ENCODE measurements at regions not wholly inside any gene's neighbourhood (a gene's known extent, or its start where the extent isn't known, plus 50 kb on each side); places are given as distances from the start of the nearest gene placed in this dataset.

DNA sequence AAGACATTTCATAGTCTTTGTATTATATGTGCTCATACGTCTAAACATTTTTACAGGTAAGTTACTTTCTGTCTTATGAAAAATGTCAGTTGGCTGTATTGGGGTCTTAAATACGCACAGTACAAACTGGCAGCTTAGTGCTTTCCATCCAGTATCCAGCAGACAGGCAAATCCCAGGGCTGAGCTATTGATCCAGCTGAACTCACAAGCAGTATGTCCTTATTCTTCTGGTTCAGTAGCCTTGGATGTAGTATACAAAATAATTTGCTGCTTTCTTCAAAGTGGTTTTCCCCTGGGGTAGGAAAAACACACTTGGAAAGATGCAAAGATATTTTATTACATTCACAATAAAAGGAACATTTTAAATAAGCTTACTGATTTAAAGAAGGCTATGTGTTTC is 617.2 kb downstream of the NR2F1-AS1 start:
- H2BK120ac ChIP-seq (ENCODE audit: low read depth, low read length), result no peak overlapping the region
- H3K9me3 ChIP-seq (replicated peaks in 1 of 2; ENCODE audit: control insufficient read depth in 2 of 2, insufficient read depth in 1 of 2, low read depth in 1 of 2, low read length in 2 of 2), result no peaks in the 10 kb centered on the region
- no peak overlapping the region for H4K91ac ChIP-seq (ENCODE audit: low read depth, low read length, poor library complexity)
- no peak overlapping the region for H3K4ac ChIP-seq (ENCODE audit: low read length)
- H2BK12ac ChIP-seq (ENCODE audit: low read length), result no peak overlapping the region
- no peak overlapping the region for H2AK5ac ChIP-seq (ENCODE audit: low read depth, low read length)
- peaks cover 0 to 3% of the 10 kb centered on the region in 2 donors for H3K4me1 ChIP-seq (ENCODE audit: control insufficient read depth in 2 of 2, insufficient read depth in 1 of 2, low read depth in 1 of 2, low read length in 2 of 2)
- H2BK15ac ChIP-seq (ENCODE audit: low read length), result no peak overlapping the region
- no peak overlapping the region for H3K4me3 ChIP-seq (ENCODE audit: low read length in 2 of 2)
- H3K36me3 ChIP-seq (replicated peaks in 1 of 2; ENCODE audit: control insufficient read depth in 2 of 2, insufficient read depth in 2 of 2, low read length in 2 of 2), result no peaks in the 10 kb centered on the region
- H2AFZ ChIP-seq (ENCODE audit: low read length), result no peak overlapping the region
- no peak overlapping the region for H3K9ac ChIP-seq (ENCODE audit: low read depth, low read length, poor library complexity)
- no peaks in the 10 kb centered on the region for H3K27me3 ChIP-seq (ENCODE audit: control insufficient read depth in 3 of 3, insufficient read depth in 3 of 3, low read depth in 1 of 3, low read length in 3 of 3)
- H3K4me2 ChIP-seq (ENCODE audit: insufficient read depth, low read length, poor library complexity, severe bottlenecking), result no peak overlapping the region
- H3K27ac ChIP-seq (replicated peaks; ENCODE audit: low read length), result no peak overlapping the region
- DNase-seq (ENCODE audit: low spot score), result no peak
- no peak overlapping the region for H3K23ac ChIP-seq (ENCODE audit: low read depth, low read length, poor library complexity)
- H2BK5ac ChIP-seq (ENCODE audit: low read length), result no peak overlapping the region
- no peaks in the 10 kb centered on the region for H3K79me1 ChIP-seq (ENCODE audit: low read depth, low read length)
- no peak overlapping the region for H4K8ac ChIP-seq (ENCODE audit: low read depth, low read length)
- WGBS, 2 donors (ENCODE audit: extremely low coverage in 2 of 2, insufficient read length in 2 of 2, insufficient replicate concordance in 1 of 2), result no CpG with 5 or more reads among the region's 2 CpGs
- no peak overlapping the region for H3K14ac ChIP-seq (ENCODE audit: low read length)
- no peak overlapping the region for H3K18ac ChIP-seq (ENCODE audit: low read length)

GRCh38 chr5:92962752-92963151 is 618.3 kb downstream of the NR2F1-AS1 start:
- Histone ChIP-seq H2AK5ac (ENCODE audit: low read depth, low read length) (no peak overlapping the region), H4K91ac (ENCODE audit: low read depth, low read length, poor library complexity) (no peak overlapping the region), H2AFZ (ENCODE audit: low read length) (peak overlapping the region; percentile 47), H2BK120ac (ENCODE audit: low read depth, low read length) (no peak overlapping the region), H3K36me3 (replicated peaks in 1 of 2; ENCODE audit: control insufficient read depth in 2 of 2, insufficient read depth in 2 of 2, low read length in 2 of 2) (no peaks in the 10 kb centered on the region), H3K4me2 (ENCODE audit: insufficient read depth, low read length, poor library complexity, severe bottlenecking) (no peak overlapping the region), H4K8ac (ENCODE audit: low read depth, low read length) (no peak overlapping the region), H3K4me1 (ENCODE audit: control insufficient read depth in 2 of 2, insufficient read depth in 1 of 2, low read depth in 1 of 2, low read length in 2 of 2) (peaks cover 0 to 3% of the 10 kb centered on the region in 2 donors), H3K4ac (ENCODE audit: low read length) (no peak overlapping the region), H3K9me3 (replicated peaks in 1 of 2; ENCODE audit: control insufficient read depth in 2 of 2, insufficient read depth in 1 of 2, low read depth in 1 of 2, low read length in 2 of 2) (no peaks in the 10 kb centered on the region), H3K18ac (ENCODE audit: low read length) (no peak overlapping the region), H3K79me1 (ENCODE audit: low read depth, low read length) (no peaks in the 10 kb centered on the region), H3K9ac (ENCODE audit: low read depth, low read length, poor library complexity) (no peak overlapping the region), H3K27me3 (ENCODE audit: control insufficient read depth in 3 of 3, insufficient read depth in 3 of 3, low read depth in 1 of 3, low read length in 3 of 3) (no peaks in the 10 kb centered on the region), H2BK15ac (ENCODE audit: low read length) (no peak overlapping the region), H3K27ac (replicated peaks; ENCODE audit: low read length) (no peak overlapping the region), H2BK5ac (ENCODE audit: low read length) (no peak overlapping the region), H2BK12ac (ENCODE audit: low read length) (no peak overlapping the region), H3K14ac (ENCODE audit: low read length) (no peak overlapping the region), H3K4me3 (ENCODE audit: low read length in 2 of 2) (no peak overlapping the region), H3K23ac (ENCODE audit: low read depth, low read length, poor library complexity) (no peak overlapping the region)
- no peak for DNase-seq (ENCODE audit: low spot score)

- Histone ChIP-seq H3K79me1 (ENCODE audit: low read depth, low read length) (peaks cover 5% of the 10 kb centered on the region), H2BK12ac (ENCODE audit: low read length) (no peak overlapping the region), H2BK15ac (ENCODE audit: low read length) (no peak overlapping the region), H3K9me3 (replicated peaks in 1 of 2; ENCODE audit: control insufficient read depth in 2 of 2, insufficient read depth in 1 of 2, low read depth in 1 of 2, low read length in 2 of 2) (peaks cover 11 to 13% of the 10 kb centered on the region in 2 donors), H3K27ac (replicated peaks; ENCODE audit: low read length) (no peak overlapping the region), H2AK5ac (ENCODE audit: low read depth, low read length) (no peak overlapping the region), H3K18ac (ENCODE audit: low read length) (no peak overlapping the region), H3K36me3 (replicated peaks in 1 of 2; ENCODE audit: control insufficient read depth in 2 of 2, insufficient read depth in 2 of 2, low read length in 2 of 2) (peaks cover 0 to 3% of the 10 kb centered on the region in 2 donors), H3K27me3 (ENCODE audit: control insufficient read depth in 3 of 3, insufficient read depth in 3 of 3, low read depth in 1 of 3, low read length in 3 of 3) (no peaks in the 10 kb centered on the region), H3K4ac (ENCODE audit: low read length) (no peak overlapping the region), H4K8ac (ENCODE audit: low read depth, low read length) (no peak overlapping the region), H3K4me2 (ENCODE audit: insufficient read depth, low read length, poor library complexity, severe bottlenecking) (no peak overlapping the region), H2AFZ (ENCODE audit: low read length) (no peak overlapping the region), H3K23ac (ENCODE audit: low read depth, low read length, poor library complexity) (no peak overlapping the region), H2BK120ac (ENCODE audit: low read depth, low read length) (no peak overlapping the region), H3K4me1 (ENCODE audit: control insufficient read depth in 2 of 2, insufficient read depth in 1 of 2, low read depth in 1 of 2, low read length in 2 of 2) (peaks cover 0 to 5% of the 10 kb centered on the region in 2 donors), H3K9ac (ENCODE audit: low read depth, low read length, poor library complexity) (no peak overlapping the region), H4K91ac (ENCODE audit: low read depth, low read length, poor library complexity) (no peak overlapping the region), H2BK5ac (ENCODE audit: low read length) (no peak overlapping the region), H3K14ac (ENCODE audit: low read length) (no peak overlapping the region), H3K4me3 (ENCODE audit: low read length in 2 of 2) (no peak overlapping the region)
- WGBS, 2 donors (ENCODE audit: extremely low coverage in 2 of 2, insufficient read length in 2 of 2, insufficient replicate concordance in 1 of 2), result no CpG with 5 or more reads among the region's 5 CpGs
- DNase-seq (ENCODE audit: low spot score), result no peak
These were observed 624.1 kb downstream of the NR2F1-AS1 start for GRCh38 chr5:92956886-92957285.

DNA sequence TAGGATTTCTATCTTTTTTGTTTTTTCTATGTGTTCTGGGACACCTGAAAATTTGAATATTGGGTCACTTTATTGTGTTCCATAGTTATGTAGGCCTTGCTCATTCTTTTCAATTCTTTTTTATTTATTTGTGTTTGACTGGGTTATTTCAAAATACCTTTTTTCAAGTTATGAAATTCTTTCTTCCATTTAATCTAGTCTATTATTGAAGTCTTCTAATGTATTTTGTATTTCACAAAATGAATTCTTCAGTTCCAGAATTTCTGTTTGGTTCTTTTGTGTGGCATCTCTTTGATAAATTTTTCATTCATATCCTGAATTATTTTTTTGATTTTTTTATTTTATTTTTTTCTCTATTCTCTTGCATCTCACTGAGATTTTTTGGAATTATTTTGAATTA is 628.8 kb downstream of the NR2F1-AS1 start:
- H3K9ac ChIP-seq (ENCODE audit: low read depth, low read length, poor library complexity), result no peak overlapping the region
- DNase-seq (ENCODE audit: low spot score), result no peak
- no peak overlapping the region for H2BK12ac ChIP-seq (ENCODE audit: low read length)
- H4K91ac ChIP-seq (ENCODE audit: low read depth, low read length, poor library complexity), result no peak overlapping the region
- H2AFZ ChIP-seq (ENCODE audit: low read length), result no peak overlapping the region
- no peak overlapping the region for H2AK5ac ChIP-seq (ENCODE audit: low read depth, low read length)
- H3K4me3 ChIP-seq (ENCODE audit: low read length in 2 of 2), result no peak overlapping the region
- H3K18ac ChIP-seq (ENCODE audit: low read length), result no peak overlapping the region
- no peak overlapping the region for H4K8ac ChIP-seq (ENCODE audit: low read depth, low read length)
- H3K36me3 ChIP-seq (replicated peaks in 1 of 2; ENCODE audit: control insufficient read depth in 2 of 2, insufficient read depth in 2 of 2, low read length in 2 of 2), result peaks cover 0 to 3% of the 10 kb centered on the region in 2 donors
- H2BK5ac ChIP-seq (ENCODE audit: low read length), result no peak overlapping the region
- H3K4me2 ChIP-seq (ENCODE audit: insufficient read depth, low read length, poor library complexity, severe bottlenecking), result no peak overlapping the region
- H3K23ac ChIP-seq (ENCODE audit: low read depth, low read length, poor library complexity), result no peak overlapping the region
- H3K4ac ChIP-seq (ENCODE audit: low read length), result no peak overlapping the region
- no peak overlapping the region for H2BK120ac ChIP-seq (ENCODE audit: low read depth, low read length)
- peaks cover 0 to 4% of the 10 kb centered on the region in 2 donors for H3K4me1 ChIP-seq (ENCODE audit: control insufficient read depth in 2 of 2, insufficient read depth in 1 of 2, low read depth in 1 of 2, low read length in 2 of 2)
- H3K9me3 ChIP-seq (replicated peaks in 1 of 2; ENCODE audit: control insufficient read depth in 2 of 2, insufficient read depth in 1 of 2, low read depth in 1 of 2, low read length in 2 of 2), result peaks cover 14 to 27% of the 10 kb centered on the region in 2 donors
- H3K79me1 ChIP-seq (ENCODE audit: low read depth, low read length), result peaks cover 5% of the 10 kb centered on the region
- H3K14ac ChIP-seq (ENCODE audit: low read length), result no peak overlapping the region
- no peak overlapping the region for H3K27ac ChIP-seq (replicated peaks; ENCODE audit: low read length)
- H3K27me3 ChIP-seq (ENCODE audit: control insufficient read depth in 3 of 3, insufficient read depth in 3 of 3, low read depth in 1 of 3, low read length in 3 of 3), result no peaks in the 10 kb centered on the region
- H2BK15ac ChIP-seq (ENCODE audit: low read length), result no peak overlapping the region

All from neuronal stem cell (in vitro differentiated cells).